H1 (cell line): ENCODE measurements at regions not wholly inside any gene's neighbourhood (a gene's known extent, or its start where the extent isn't known, plus 50 kb on each side); places are given as distances from the start of the nearest gene placed in this dataset.

Experiments used
- CBX5 ChIP-seq: fragments of 300-800, 300-1000 bp; sonication (generic); IDR thresholded peaks from 2 replicates; pipeline ENCODE4 v1.7.1; 2016; ENCODE audit warnings: antibody characterized with exemption, low read length, low read depth
- SP4 ChIP-seq: IDR thresholded peaks from 2 replicates; pipeline ENCODE4 v1.6.1; 2012; ENCODE audit warnings: low read length, inconsistent platforms
- TAF7 ChIP-seq: optimal IDR thresholded peaks from 2 replicates; pipeline ENCODE3; 2011; ENCODE audit warnings: low read depth, mild to moderate bottlenecking, inconsistent platforms, low read length, moderate library complexity, borderline replicate concordance
- TF ChIP-seq, protein P1 (sequence below): IDR thresholded peaks from 2 replicates; pipeline ENCODE4 v1.6.1; 2012; ENCODE audit warnings: inconsistent platforms
- TF ChIP-seq, protein P2 (sequence below), 3 experiments: IDR thresholded peaks; 1 replicate in 2 of 3; 2 replicates in 1 of 3; pipeline versions ENCODE4 v1.5.1 to v1.6.1; 2011; ENCODE audit warnings: low read length in 3 of 3, mild to moderate bottlenecking in 3 of 3, inconsistent platforms in 2 of 3, low read depth in 1 of 3, moderate library complexity in 1 of 3; ENCODE audit not compliant: insufficient read depth in 1 of 3; ENCODE audit errors: control extremely low read depth in 1 of 3

DNA sequence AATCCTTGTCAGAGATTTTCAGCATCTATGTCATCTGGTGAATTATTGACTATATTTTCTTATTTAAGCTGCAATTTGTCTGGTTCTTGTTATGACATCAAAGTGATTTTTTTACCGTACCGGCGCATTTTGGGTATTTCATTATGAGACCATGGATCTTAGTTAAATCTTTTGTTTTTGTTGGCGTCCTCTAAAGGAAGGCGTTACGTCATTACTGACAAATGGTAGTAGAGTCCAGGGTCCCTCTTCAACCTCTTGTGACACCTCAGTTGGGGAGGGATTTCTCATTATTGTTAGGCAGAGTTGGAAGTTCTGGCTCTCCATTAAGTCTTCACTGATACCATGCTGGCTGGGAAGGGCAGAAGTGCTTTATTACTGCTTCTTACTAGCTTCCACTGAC is 175.8 kb upstream of the MMADHC start (continued):
- TF ChIP-seq TAF7 (no peak), SP4 (no peak), CBX5 (no peak)
- TF ChIP-seq, protein P1, sequence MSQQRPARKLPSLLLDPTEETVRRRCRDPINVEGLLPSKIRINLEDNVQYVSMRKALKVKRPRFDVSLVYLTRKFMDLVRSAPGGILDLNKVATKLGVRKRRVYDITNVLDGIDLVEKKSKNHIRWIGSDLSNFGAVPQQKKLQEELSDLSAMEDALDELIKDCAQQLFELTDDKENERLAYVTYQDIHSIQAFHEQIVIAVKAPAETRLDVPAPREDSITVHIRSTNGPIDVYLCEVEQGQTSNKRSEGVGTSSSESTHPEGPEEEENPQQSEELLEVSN: no peak
- TF ChIP-seq, protein P2, sequence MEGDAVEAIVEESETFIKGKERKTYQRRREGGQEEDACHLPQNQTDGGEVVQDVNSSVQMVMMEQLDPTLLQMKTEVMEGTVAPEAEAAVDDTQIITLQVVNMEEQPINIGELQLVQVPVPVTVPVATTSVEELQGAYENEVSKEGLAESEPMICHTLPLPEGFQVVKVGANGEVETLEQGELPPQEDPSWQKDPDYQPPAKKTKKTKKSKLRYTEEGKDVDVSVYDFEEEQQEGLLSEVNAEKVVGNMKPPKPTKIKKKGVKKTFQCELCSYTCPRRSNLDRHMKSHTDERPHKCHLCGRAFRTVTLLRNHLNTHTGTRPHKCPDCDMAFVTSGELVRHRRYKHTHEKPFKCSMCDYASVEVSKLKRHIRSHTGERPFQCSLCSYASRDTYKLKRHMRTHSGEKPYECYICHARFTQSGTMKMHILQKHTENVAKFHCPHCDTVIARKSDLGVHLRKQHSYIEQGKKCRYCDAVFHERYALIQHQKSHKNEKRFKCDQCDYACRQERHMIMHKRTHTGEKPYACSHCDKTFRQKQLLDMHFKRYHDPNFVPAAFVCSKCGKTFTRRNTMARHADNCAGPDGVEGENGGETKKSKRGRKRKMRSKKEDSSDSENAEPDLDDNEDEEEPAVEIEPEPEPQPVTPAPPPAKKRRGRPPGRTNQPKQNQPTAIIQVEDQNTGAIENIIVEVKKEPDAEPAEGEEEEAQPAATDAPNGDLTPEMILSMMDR (IDR thresholded peaks at IDR 0.05; ENCODE audit: control extremely low read depth in 1 of 3, insufficient read depth in 1 of 3, low read depth in 1 of 3, low read length in 3 of 3): no peak
